GM21526 (cell line): ENCODE measurements at regions not wholly inside any gene's neighbourhood (a gene's known extent, or its start where the extent isn't known, plus 50 kb on each side); places are given as distances from the start of the nearest gene placed in this dataset.
"Not testable (repeated sequence)": the region's sequence is repeated elsewhere in the genome, so short reads cannot be mapped to it uniquely, and the experiment has no call there.

ENCODE experiments used
- ATAC-seq: cut with Tn5 transposase; IDR thresholded peaks from one replicate; pipeline ENCODE4 v1.9.1; 2021; ENCODE audit warnings: moderate library complexity; ENCODE audit not compliant: unreplicated experiment, low FRiP score

- ATAC-seq = no peak
These were observed 66.2 kb downstream of the SC5D start for GRCh38 chr11:121358760-121359159.

- ATAC-seq = no peak
These were observed 67.0 kb downstream of the SC5D start for GRCh38 chr11:121359591-121359990.

GRCh38 chr11:121362955-121363354, 70.4 kb downstream of the SC5D start:
- not testable (repeated sequence) for ATAC-seq

- no peak for ATAC-seq
These were observed 72.7 kb downstream of the SC5D start for GRCh38 chr11:121365304-121365703.

- ATAC-seq = no peak
These were observed 73.5 kb downstream of the SC5D start for GRCh38 chr11:121366038-121366437.

GRCh38 chr11:121367001-121367843, 74.7 kb downstream of the SC5D start:
- ATAC-seq = peak; percentile 96

- ATAC-seq = no peak
These were observed 75.3 kb downstream of the SC5D start for GRCh38 chr11:121367844-121368225.

GRCh38 chr11:121368364-121369240, 76.0 kb downstream of the SC5D start:
- no peak for ATAC-seq

GRCh38 chr11:121369366-121369765, 76.8 kb downstream of the SC5D start:
- no peak for ATAC-seq

- no peak for ATAC-seq
These were observed 79.5 kb downstream of the SC5D start for GRCh38 chr11:121372028-121372427.

GRCh38 chr11:121372671-121373429, 79.3 kb upstream of the SORL1 start:
- ATAC-seq = peak; percentile 79

GRCh38 chr11:121374286-121374985, 77.7 kb upstream of the SORL1 start:
- no peak for ATAC-seq

GRCh38 chr11:121376130-121376529, 76.0 kb upstream of the SORL1 start:
- no peak for ATAC-seq

GRCh38 chr11:121379145-121379810, 72.8 kb upstream of the SORL1 start:
- ATAC-seq = not testable (repeated sequence)

GRCh38 chr11:121383716-121384115, 68.4 kb upstream of the SORL1 start:
- ATAC-seq = no peak

- ATAC-seq = no peak
These were observed 66.4 kb upstream of the SORL1 start for GRCh38 chr11:121385688-121386087.
